OCI-LY3 (cell line): ENCODE measurements at regions not wholly inside any gene's neighbourhood (a gene's known extent, or its start where the extent isn't known, plus 50 kb on each side); places are given as distances from the start of the nearest gene placed in this dataset.

Source experiments
- EZH2phosphoT487 ChIP-seq: fragments of 200-600 bp; shearing (Covaris generic); IDR thresholded peaks from 2 replicates; pipeline ENCODE4 v1.6.1; 2018; ENCODE audit warnings: antibody characterized with exemption, mixed run types, low read depth
- TF ChIP-seq, protein P1 (sequence below): fragments of 200-600, 300-600 bp; sonication (generic); IDR thresholded peaks from 2 replicates; pipeline ENCODE4 v1.5.1; 2014; ENCODE audit warnings: antibody characterized with exemption, low read length, low read depth

GRCh38 chr4:123484291-123484926 lies 87.8 kb downstream of the SPRY1 start:
- TF ChIP-seq, protein P1, sequence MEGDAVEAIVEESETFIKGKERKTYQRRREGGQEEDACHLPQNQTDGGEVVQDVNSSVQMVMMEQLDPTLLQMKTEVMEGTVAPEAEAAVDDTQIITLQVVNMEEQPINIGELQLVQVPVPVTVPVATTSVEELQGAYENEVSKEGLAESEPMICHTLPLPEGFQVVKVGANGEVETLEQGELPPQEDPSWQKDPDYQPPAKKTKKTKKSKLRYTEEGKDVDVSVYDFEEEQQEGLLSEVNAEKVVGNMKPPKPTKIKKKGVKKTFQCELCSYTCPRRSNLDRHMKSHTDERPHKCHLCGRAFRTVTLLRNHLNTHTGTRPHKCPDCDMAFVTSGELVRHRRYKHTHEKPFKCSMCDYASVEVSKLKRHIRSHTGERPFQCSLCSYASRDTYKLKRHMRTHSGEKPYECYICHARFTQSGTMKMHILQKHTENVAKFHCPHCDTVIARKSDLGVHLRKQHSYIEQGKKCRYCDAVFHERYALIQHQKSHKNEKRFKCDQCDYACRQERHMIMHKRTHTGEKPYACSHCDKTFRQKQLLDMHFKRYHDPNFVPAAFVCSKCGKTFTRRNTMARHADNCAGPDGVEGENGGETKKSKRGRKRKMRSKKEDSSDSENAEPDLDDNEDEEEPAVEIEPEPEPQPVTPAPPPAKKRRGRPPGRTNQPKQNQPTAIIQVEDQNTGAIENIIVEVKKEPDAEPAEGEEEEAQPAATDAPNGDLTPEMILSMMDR = no peak
- no peak for TF ChIP-seq EZH2phosphoT487
